HEK293T (cell line): ENCODE measurements at regions not wholly inside any gene's neighbourhood (a gene's known extent, or its start where the extent isn't known, plus 50 kb on each side); places are given as distances from the start of the nearest gene placed in this dataset.
"Not testable (repeated sequence)": the region's sequence is repeated elsewhere in the genome, so short reads cannot be mapped to it uniquely, and the experiment has no call there.

Source experiments
- CTCF ChIA-PET: fragments of 350-600 bp; formaldehyde crosslinking; extraction: SDS; loops from one replicate; lab custom pipeline; 2021; ENCODE audit warnings: antibody characterized with exemption, inconsistent platforms; lab: Yijun Ruan, JAX
- POLR2A ChIA-PET: fragments of 350-600 bp; formaldehyde crosslinking; extraction: SDS; loops from one replicate; lab custom pipeline; 2020; ENCODE audit warnings: antibody characterized with exemption, inconsistent platforms; lab: Yijun Ruan, JAX
- DNase-seq: peaks from one replicate; pipeline ENCODE4 v3.0.0; 2012; ENCODE audit warnings: mixed read lengths; ENCODE audit errors: extremely low spot score
- ARNT ChIP-seq: fragments of 450-650 bp; IDR thresholded peaks from 2 replicates; pipeline ENCODE4 v1.6.1; 2017; ENCODE audit warnings: mild to moderate bottlenecking
- BHLHE40 ChIP-seq: fragments of 450-650 bp; IDR thresholded peaks from 2 replicates; pipeline ENCODE4 v1.6.1; 2016; ENCODE audit warnings: mild to moderate bottlenecking, moderate library complexity, borderline replicate concordance
- CTBP1 ChIP-seq: fragments of 450-650 bp; IDR thresholded peaks from 2 replicates; pipeline ENCODE4 v1.6.1; 2016; ENCODE audit warnings: borderline replicate concordance
- ELF4 ChIP-seq: fragments of 450-650 bp; IDR thresholded peaks from 2 replicates; pipeline ENCODE4 v1.6.1; 2017; ENCODE audit warnings: antibody characterized with exemption
- FOXA1 ChIP-seq: fragments of 450-650 bp; IDR thresholded peaks from 2 replicates; pipeline ENCODE4 v1.6.1; 2016; ENCODE audit warnings: mild to moderate bottlenecking
- FOXK2 ChIP-seq: fragments of 450-650 bp; IDR thresholded peaks from 2 replicates; pipeline ENCODE4 v1.6.1; 2016; ENCODE audit warnings: mild to moderate bottlenecking
- FOXM1 ChIP-seq: fragments of 450-650 bp; IDR thresholded peaks from 2 replicates; pipeline ENCODE4 v1.6.1; 2017; ENCODE audit warnings: mild to moderate bottlenecking, borderline replicate concordance
- HDGF ChIP-seq: fragments of 450-650 bp; IDR thresholded peaks from 2 replicates; pipeline ENCODE4 v1.6.1; 2017; ENCODE audit warnings: antibody characterized with exemption, borderline replicate concordance
- L3MBTL2 ChIP-seq: fragments of 450-650 bp; conservative IDR thresholded peaks from 2 replicates; pipeline ENCODE4 v1.6.1; 2016; ENCODE audit warnings: mild to moderate bottlenecking
- LEF1 ChIP-seq: fragments of 450-650 bp; IDR thresholded peaks from 2 replicates; pipeline ENCODE4 v1.6.1; 2017; ENCODE audit warnings: mild to moderate bottlenecking, borderline replicate concordance
- NFRKB ChIP-seq: fragments of 450-650 bp; IDR thresholded peaks from 2 replicates; pipeline ENCODE4 v1.6.1; 2016; ENCODE audit warnings: mild to moderate bottlenecking, moderate library complexity
- PKNOX1 ChIP-seq: fragments of 450-650 bp; IDR thresholded peaks from 2 replicates; pipeline ENCODE4 v1.6.1; 2016
- SP1 ChIP-seq: fragments of 450-650 bp; IDR thresholded peaks from 2 replicates; pipeline ENCODE4 v1.6.1; 2017
- SUZ12 ChIP-seq: fragments of 450-650 bp; IDR thresholded peaks from 2 replicates; pipeline ENCODE4 v1.6.1; 2016; ENCODE audit warnings: mild to moderate bottlenecking
- TARDBP ChIP-seq: fragments of 450-650 bp; IDR thresholded peaks from 2 replicates; pipeline ENCODE4 v1.6.1; 2016
- ZNF384 ChIP-seq: fragments of 450-650 bp; IDR thresholded peaks from 2 replicates; pipeline ENCODE4 v1.6.1; 2016

- DNase-seq = no peak
- CTCF ChIA-PET = no interaction called here
- TF ChIP-seq HDGF (no peak), PKNOX1 (no peak), LEF1 (no peak), ZNF384 (no peak), FOXK2 (no peak), L3MBTL2 (no peak), TARDBP (no peak), ARNT (no peak), ELF4 (no peak), SP1 (no peak)
- POLR2A ChIA-PET = no interaction called here
These were observed 219.3 kb downstream of the CAAP1 start for GRCh38 chr9:26673261-26673660.

- POLR2A ChIA-PET = no interaction called here
These were observed 222.6 kb downstream of the CAAP1 start for GRCh38 chr9:26669701-26670670.

GRCh38 chr9:26667882-26668281, 224.7 kb downstream of the CAAP1 start:
- no peak for DNase-seq
- no peak for TF ChIP-seq TARDBP
- TF ChIP-seq LEF1 = no peak
- no peak for TF ChIP-seq SP1
- no peak for TF ChIP-seq ELF4
- no peak for TF ChIP-seq BHLHE40
- ChIA-PET POLR2A (no interaction called here), CTCF (no interaction called here)

More at GRCh38 chr9:26669701-26670670, 222.6 kb downstream of the CAAP1 start:
- no peak for TF ChIP-seq FOXK2
- no peak for TF ChIP-seq FOXA1
- TF ChIP-seq PKNOX1 = no peak
- TF ChIP-seq ZNF384 = no peak
- no peak for TF ChIP-seq ELF4
- TF ChIP-seq LEF1 = no peak
- no peak for TF ChIP-seq TARDBP
- TF ChIP-seq ARNT = no peak
- no peak for TF ChIP-seq SP1
- no peak for TF ChIP-seq L3MBTL2
- no peak for TF ChIP-seq NFRKB
- TF ChIP-seq FOXM1 = no peak
- TF ChIP-seq SUZ12 = no peak
- no peak for TF ChIP-seq HDGF
- TF ChIP-seq BHLHE40 = no peak
- TF ChIP-seq CTBP1 = no peak
- no peak for DNase-seq
- CTCF ChIA-PET = no interaction called here

- CTCF ChIA-PET = no interaction called here
- POLR2A ChIA-PET = no interaction called here
- TF ChIP-seq LEF1 = no peak
- TF ChIP-seq ELF4 = no peak
- no peak for TF ChIP-seq FOXA1
- TF ChIP-seq BHLHE40 = no peak
- TF ChIP-seq FOXK2 = no peak
- TF ChIP-seq L3MBTL2 = no peak
- TF ChIP-seq PKNOX1 = no peak
- TF ChIP-seq HDGF = no peak
- TF ChIP-seq NFRKB = no peak
- TF ChIP-seq SP1 = no peak
- no peak for TF ChIP-seq ZNF384
- TF ChIP-seq SUZ12 = no peak
- TF ChIP-seq TARDBP = no peak
- no peak for TF ChIP-seq FOXM1
- TF ChIP-seq CTBP1 = no peak
- TF ChIP-seq ARNT = no peak
- no peak for DNase-seq
These were observed 226.9 kb downstream of the CAAP1 start for GRCh38 chr9:26665666-26666065.

- DNase-seq, CTCF ChIA-PET, POLR2A ChIA-PET: not testable (repeated sequence)
These were observed 228.4 kb downstream of the CAAP1 start for GRCh38 chr9:26664087-26664773.

DNA sequence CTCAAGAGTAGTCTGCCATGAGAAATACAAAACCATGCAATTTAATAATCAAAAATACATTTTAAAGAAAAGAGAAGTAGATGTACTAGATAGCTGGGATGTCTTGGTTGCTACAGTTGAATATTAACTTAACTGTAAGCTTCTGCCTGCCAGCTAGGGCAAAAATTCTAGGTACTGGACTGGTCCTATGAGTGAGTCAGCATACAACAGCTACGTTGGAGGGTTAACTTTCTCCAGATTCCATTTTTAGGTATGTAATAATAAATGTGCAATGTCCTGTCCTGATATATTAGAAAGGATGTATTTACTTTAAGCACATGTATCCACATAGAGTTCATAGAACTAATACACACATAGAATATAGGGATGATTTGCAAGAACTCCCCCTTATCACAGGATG, 230.1 kb downstream of the CAAP1 start:
- POLR2A ChIA-PET = no interaction called here
- TF ChIP-seq FOXM1 (no peak), SP1 (no peak), SUZ12 (no peak), CTBP1 (no peak), L3MBTL2 (no peak), ARNT (no peak), NFRKB (no peak), FOXA1 (no peak), PKNOX1 (no peak), BHLHE40 (no peak), HDGF (no peak), LEF1 (no peak), ELF4 (no peak), ZNF384 (no peak), FOXK2 (no peak), TARDBP (no peak)
- no peak for DNase-seq
- CTCF ChIA-PET = no interaction called here
